Osteocyte (in vitro differentiated cells): ENCODE measurements at regions not wholly inside any gene's neighbourhood (a gene's known extent, or its start where the extent isn't known, plus 50 kb on each side); places are given as distances from the start of the nearest gene placed in this dataset.
A peak's percentile ranks its signal among the peaks of the same experiment; 100 is the strongest.

Experiments used
- DNase-seq: peaks from one replicate; pipeline ENCODE4 v3.0.0; 2021; ENCODE audit warnings: mixed read lengths; ENCODE audit not compliant: unreplicated experiment; ENCODE audit errors: extremely low spot score
- H3K27ac Mint-ChIP-seq: one replicate; pipeline ENCODE4 v1.8.0; 2021; ENCODE audit warnings: mild to moderate bottlenecking, mixed read lengths; ENCODE audit not compliant: unreplicated experiment
- H3K27me3 Mint-ChIP-seq: one replicate; pipeline ENCODE4 v1.8.0; 2021; ENCODE audit warnings: mixed read lengths; ENCODE audit not compliant: unreplicated experiment
- H3K36me3 Mint-ChIP-seq: one replicate; pipeline ENCODE4 v1.8.0; 2021; ENCODE audit warnings: mixed read lengths; ENCODE audit not compliant: unreplicated experiment
- H3K4me1 Mint-ChIP-seq: one replicate; pipeline ENCODE4 v1.8.0; 2021; ENCODE audit warnings: mixed read lengths; ENCODE audit not compliant: unreplicated experiment
- H3K4me3 Mint-ChIP-seq: one replicate; pipeline ENCODE4 v1.8.0; 2021; ENCODE audit warnings: mild to moderate bottlenecking, moderate library complexity, mixed read lengths; ENCODE audit not compliant: unreplicated experiment
- H3K9me3 Mint-ChIP-seq: one replicate; pipeline ENCODE4 v1.8.0; 2021; ENCODE audit warnings: mixed read lengths; ENCODE audit not compliant: unreplicated experiment
- TF ChIP-seq, protein P1 (sequence below): fragments of 200-600 bp; sonication (generic); IDR thresholded peaks from 2 replicates; pipeline ENCODE4 v1.5.0; 2021; ENCODE audit warnings: antibody characterized with exemption, mild to moderate bottlenecking, moderate library complexity

- Mint-ChIP-seq H3K27me3 (peaks cover 10% of the 10 kb centered on the region), H3K36me3 (no peaks in the 10 kb centered on the region), H3K4me1 (no peaks in the 10 kb centered on the region), H3K9me3 (no peaks in the 10 kb centered on the region), H3K4me3 (no peak overlapping the region), H3K27ac (no peak overlapping the region)
- no peak for DNase-seq
- TF ChIP-seq, protein P1, sequence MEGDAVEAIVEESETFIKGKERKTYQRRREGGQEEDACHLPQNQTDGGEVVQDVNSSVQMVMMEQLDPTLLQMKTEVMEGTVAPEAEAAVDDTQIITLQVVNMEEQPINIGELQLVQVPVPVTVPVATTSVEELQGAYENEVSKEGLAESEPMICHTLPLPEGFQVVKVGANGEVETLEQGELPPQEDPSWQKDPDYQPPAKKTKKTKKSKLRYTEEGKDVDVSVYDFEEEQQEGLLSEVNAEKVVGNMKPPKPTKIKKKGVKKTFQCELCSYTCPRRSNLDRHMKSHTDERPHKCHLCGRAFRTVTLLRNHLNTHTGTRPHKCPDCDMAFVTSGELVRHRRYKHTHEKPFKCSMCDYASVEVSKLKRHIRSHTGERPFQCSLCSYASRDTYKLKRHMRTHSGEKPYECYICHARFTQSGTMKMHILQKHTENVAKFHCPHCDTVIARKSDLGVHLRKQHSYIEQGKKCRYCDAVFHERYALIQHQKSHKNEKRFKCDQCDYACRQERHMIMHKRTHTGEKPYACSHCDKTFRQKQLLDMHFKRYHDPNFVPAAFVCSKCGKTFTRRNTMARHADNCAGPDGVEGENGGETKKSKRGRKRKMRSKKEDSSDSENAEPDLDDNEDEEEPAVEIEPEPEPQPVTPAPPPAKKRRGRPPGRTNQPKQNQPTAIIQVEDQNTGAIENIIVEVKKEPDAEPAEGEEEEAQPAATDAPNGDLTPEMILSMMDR: peak; percentile 30
Measured at GRCh38 chr22:45082795-45083194, 73.0 kb upstream of the PHF21B start.

GRCh38 chr22:45083659-45084305 is 74.0 kb upstream of the PHF21B start:
- peaks cover 9% of the 10 kb centered on the region for H3K27me3 Mint-ChIP-seq
- no peak for DNase-seq
- no peaks in the 10 kb centered on the region for H3K9me3 Mint-ChIP-seq
- H3K27ac Mint-ChIP-seq: no peak overlapping the region
- H3K4me1 Mint-ChIP-seq: no peaks in the 10 kb centered on the region
- TF ChIP-seq, protein P1: no peak
- H3K36me3 Mint-ChIP-seq: no peaks in the 10 kb centered on the region
- no peak overlapping the region for H3K4me3 Mint-ChIP-seq

- Mint-ChIP-seq H3K9me3 (no peaks in the 10 kb centered on the region), H3K27ac (no peak overlapping the region), H3K27me3 (peaks cover 9% of the 10 kb centered on the region), H3K4me1 (no peaks in the 10 kb centered on the region), H3K4me3 (no peak overlapping the region), H3K36me3 (no peaks in the 10 kb centered on the region)
- no peak for DNase-seq
- TF ChIP-seq, protein P1: no peak
Measured at GRCh38 chr22:45084400-45084920, 74.7 kb upstream of the PHF21B start.

GRCh38 chr22:45087802-45088201 is 75.9 kb upstream of the NUP50 start:
- Mint-ChIP-seq H3K27ac (no peak overlapping the region), H3K36me3 (no peaks in the 10 kb centered on the region), H3K4me3 (no peak overlapping the region)

GRCh38 chr22:45088576-45088975 is 75.1 kb upstream of the NUP50 start:
- peaks cover 14% of the 10 kb centered on the region for H3K27me3 Mint-ChIP-seq
- H3K9me3 Mint-ChIP-seq: no peaks in the 10 kb centered on the region
- peaks cover 4% of the 10 kb centered on the region for H3K4me1 Mint-ChIP-seq
- no peaks in the 10 kb centered on the region for H3K36me3 Mint-ChIP-seq
- TF ChIP-seq, protein P1: no peak
- no peak for DNase-seq
- no peak overlapping the region for H3K4me3 Mint-ChIP-seq
- H3K27ac Mint-ChIP-seq: no peak overlapping the region

More at GRCh38 chr22:45087802-45088201, 75.9 kb upstream of the NUP50 start:
- peaks cover 14% of the 10 kb centered on the region for H3K27me3 Mint-ChIP-seq
- H3K4me1 Mint-ChIP-seq: peaks cover 4% of the 10 kb centered on the region
- TF ChIP-seq, protein P1: no peak
- DNase-seq: no peak
- H3K9me3 Mint-ChIP-seq: no peaks in the 10 kb centered on the region
